ENCODE measurements at regions not wholly inside any gene's neighbourhood (a gene's known extent, or its start where the extent isn't known, plus 50 kb on each side); places are given as distances from the start of the nearest gene placed in this dataset.
A peak's percentile ranks its signal among the peaks of the same experiment; 100 is the strongest.

- H3K36me3 ChIP-seq (ENCODE audit: control insufficient read depth, insufficient read depth, low read length) = no peaks in the 10 kb centered on the region
- Mint-ChIP-seq H3K36me3 (ENCODE audit: insufficient read depth, unreplicated experiment) (no peaks in the 10 kb centered on the region), H3K4me3 (ENCODE audit: unreplicated experiment) (no peak overlapping the region), H3K9me3 (ENCODE audit: unreplicated experiment) (no peaks in the 10 kb centered on the region), H3K27ac (ENCODE audit: unreplicated experiment) (no peak overlapping the region), H3K4me1 (ENCODE audit: low read depth, unreplicated experiment) (peaks cover 15% of the 10 kb centered on the region), H3K27me3 (ENCODE audit: insufficient read depth, unreplicated experiment) (no peaks in the 10 kb centered on the region)
- intact Hi-C loops (cut with micrococcal nuclease; ENCODE audit: unreplicated experiment) = no loop called here
- H3K4me1 ChIP-seq = no peaks in the 10 kb centered on the region
- CTCF ChIA-PET = no interaction called here
- POLR2A ChIA-PET = no interaction called here
- TF ChIP-seq CTCF (IDR thresholded peaks at IDR 0.05; ENCODE audit: insufficient read depth in 1 of 2, low read depth in 1 of 2, low read length in 1 of 2, severe bottlenecking in 1 of 2, unreplicated experiment in 1 of 2) = no peak
- no peak overlapping the region for H3K4me3 ChIP-seq (ENCODE audit: low read depth, low read length)
- H3K9me3 ChIP-seq = no peaks in the 10 kb centered on the region
- BruUV-seq (replicated peaks) = no TSS peak
- no peaks in the 10 kb centered on the region for H3K27me3 ChIP-seq (replicated peaks; ENCODE audit: control insufficient read depth, insufficient read depth, low read length)
- DNase-seq = no peak
Observed at GRCh38 chr13:73730014-73730413, 404.2 kb downstream of the KLF12 start.

DNA sequence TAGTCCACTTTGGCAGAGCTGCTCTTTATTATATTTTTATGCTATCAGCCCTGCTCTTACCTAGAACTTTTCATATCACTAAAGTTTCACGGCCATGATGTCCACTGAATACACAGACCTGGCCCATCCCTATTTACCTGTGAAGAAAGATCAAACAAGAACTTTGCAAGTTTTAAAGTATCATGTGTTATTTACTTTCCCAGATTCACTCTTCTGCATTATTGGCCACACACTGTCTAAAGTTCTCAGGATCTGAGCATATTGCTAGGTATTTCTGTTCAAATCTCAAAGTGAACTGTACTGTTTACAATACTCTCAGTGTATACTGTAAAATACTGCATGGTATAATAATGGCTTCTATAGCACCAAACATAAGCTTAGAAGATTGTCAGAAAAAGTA, 405.2 kb downstream of the KLF12 start:
- Histone ChIP-seq H3K36me3 (ENCODE audit: control insufficient read depth, insufficient read depth, low read length) (no peaks in the 10 kb centered on the region), H3K4me1 (no peaks in the 10 kb centered on the region), H3K27me3 (replicated peaks; ENCODE audit: control insufficient read depth, insufficient read depth, low read length) (no peaks in the 10 kb centered on the region), H3K4me3 (ENCODE audit: low read depth, low read length) (no peak overlapping the region), H3K9me3 (no peaks in the 10 kb centered on the region)
- POLR2A ChIA-PET = no interaction called here
- no peak for DNase-seq
- no TSS peak for BruUV-seq (replicated peaks)
- TF ChIP-seq CTCF (IDR thresholded peaks at IDR 0.05; ENCODE audit: insufficient read depth in 1 of 2, low read depth in 1 of 2, low read length in 1 of 2, severe bottlenecking in 1 of 2, unreplicated experiment in 1 of 2) = no peak
- H3K36me3 Mint-ChIP-seq (ENCODE audit: insufficient read depth, unreplicated experiment) = no peaks in the 10 kb centered on the region
- H3K27me3 Mint-ChIP-seq (ENCODE audit: insufficient read depth, unreplicated experiment) = no peaks in the 10 kb centered on the region
- H3K9me3 Mint-ChIP-seq (ENCODE audit: unreplicated experiment) = no peaks in the 10 kb centered on the region
- intact Hi-C loops (cut with micrococcal nuclease; ENCODE audit: unreplicated experiment) = no loop called here
- no peak overlapping the region for H3K4me3 Mint-ChIP-seq (ENCODE audit: unreplicated experiment)
- CTCF ChIA-PET = no interaction called here
- H3K4me1 Mint-ChIP-seq (ENCODE audit: low read depth, unreplicated experiment) = peaks cover 15% of the 10 kb centered on the region
- no peak overlapping the region for H3K27ac Mint-ChIP-seq (ENCODE audit: unreplicated experiment)

DNA sequence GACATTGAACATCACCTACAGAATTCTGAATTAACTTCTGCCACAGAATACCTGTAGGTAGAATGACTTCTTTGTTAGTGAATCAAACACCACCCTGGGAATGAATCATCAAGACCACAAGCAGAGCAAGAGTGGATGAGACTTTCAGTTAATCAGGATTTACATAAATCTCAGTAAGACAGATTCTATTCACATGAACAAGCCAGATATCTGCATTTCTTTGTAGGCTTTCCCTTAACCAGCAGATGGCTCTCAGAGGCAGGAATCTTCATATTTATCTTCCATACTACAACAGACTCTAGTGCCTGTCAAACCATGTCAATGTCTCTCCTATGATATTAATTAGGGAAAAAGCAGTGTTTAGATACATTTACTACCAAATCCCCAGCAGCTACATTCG, 412.1 kb downstream of the KLF12 start:
- TF ChIP-seq CTCF (IDR thresholded peaks at IDR 0.05; ENCODE audit: insufficient read depth in 1 of 2, low read depth in 1 of 2, low read length in 1 of 2, severe bottlenecking in 1 of 2, unreplicated experiment in 1 of 2) = peak; percentile 14 to 39
- BruUV-seq (replicated peaks) = no TSS peak
- no peaks in the 10 kb centered on the region for H3K36me3 ChIP-seq (ENCODE audit: control insufficient read depth, insufficient read depth, low read length)
- no peak overlapping the region for H3K27ac Mint-ChIP-seq (ENCODE audit: unreplicated experiment)
- no peaks in the 10 kb centered on the region for H3K9me3 Mint-ChIP-seq (ENCODE audit: unreplicated experiment)
- CTCF ChIA-PET = no interaction called here
- H3K4me3 Mint-ChIP-seq (ENCODE audit: unreplicated experiment) = no peak overlapping the region
- no peak overlapping the region for H3K4me3 ChIP-seq (ENCODE audit: low read depth, low read length)
- H3K27me3 ChIP-seq (replicated peaks; ENCODE audit: control insufficient read depth, insufficient read depth, low read length) = no peaks in the 10 kb centered on the region
- H3K36me3 Mint-ChIP-seq (ENCODE audit: insufficient read depth, unreplicated experiment) = no peaks in the 10 kb centered on the region
- no peaks in the 10 kb centered on the region for H3K9me3 ChIP-seq
- H3K4me1 ChIP-seq = no peaks in the 10 kb centered on the region
- intact Hi-C loops (cut with micrococcal nuclease; ENCODE audit: unreplicated experiment) = loop anchor here (1.0 kb wide), 2 partner anchors 565 to 1497 kb away; no protein-coding TSS in a partner anchor
- no peaks in the 10 kb centered on the region for H3K4me1 Mint-ChIP-seq (ENCODE audit: low read depth, unreplicated experiment)
- POLR2A ChIA-PET = no interaction called here
- peak in 1 of 2 experiments; percentile 18 for DNase-seq
- H3K27me3 Mint-ChIP-seq (ENCODE audit: insufficient read depth, unreplicated experiment) = no peaks in the 10 kb centered on the region

Data from Caco-2 (cell line).